ENCODE measurements at regions not wholly inside any gene's neighbourhood (a gene's known extent, or its start where the extent isn't known, plus 50 kb on each side); places are given as distances from the start of the nearest gene placed in this dataset.

DNA sequence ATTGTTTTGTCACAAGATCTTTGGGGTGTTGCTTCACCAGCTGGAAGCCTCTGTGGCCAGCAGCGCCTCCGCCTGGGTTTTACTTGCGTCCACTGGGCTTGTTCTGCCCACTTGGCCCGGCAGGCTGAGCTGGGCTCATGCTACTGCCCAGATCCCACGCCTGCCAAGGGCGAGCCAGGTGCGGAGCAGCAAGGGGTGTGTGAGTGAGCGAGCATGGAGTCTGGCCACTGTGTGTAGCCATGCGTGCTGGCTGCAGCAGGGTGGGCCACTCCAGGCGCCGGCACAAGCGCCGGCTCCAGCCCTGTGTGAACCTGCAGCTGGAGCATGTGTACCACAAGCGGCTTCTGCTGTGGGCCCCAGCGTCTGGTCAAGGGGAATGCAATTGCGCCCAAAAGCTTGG lies 416.5 kb upstream of the RGMA start:
- Histone ChIP-seq H4K20me1 (replicated peaks in 1 of 2; ENCODE audit: control insufficient read depth in 1 of 2, insufficient read depth in 2 of 2, low read length in 2 of 2) (no peaks in the 10 kb centered on the region), H2BK120ac (replicated peaks; ENCODE audit: low read depth, low read length) (no peak overlapping the region), H2BK20ac (ENCODE audit: low read length) (no peak overlapping the region), H3K18ac (ENCODE audit: extremely low read depth, low read length) (no peak overlapping the region), H2BK15ac (ENCODE audit: low read length) (no peak overlapping the region), H4K8ac (ENCODE audit: extremely low read depth, insufficient read depth, low read length) (peak overlapping the region; percentile 69), H3K79me1 (ENCODE audit: low read depth, low read length) (no peaks in the 10 kb centered on the region), H3K27ac (ENCODE audit: low read depth, low read length) (no peak overlapping the region), H2BK5ac (ENCODE audit: low read depth, low read length) (peak overlapping the region; percentile 66; the same call in 1 of the 2 replicates), H3K56ac (replicated peaks; ENCODE audit: insufficient read length, low read depth, low read length) (no peak overlapping the region), H3K27me3 (replicated peaks in 1 of 4; ENCODE audit: control insufficient read depth in 3 of 4, extremely low read depth in 1 of 4, insufficient read depth in 3 of 4, low read length in 3 of 4) (no peaks in the 10 kb centered on the region), H3K4ac (replicated peaks; ENCODE audit: insufficient read length, low read depth, low read length) (no peak overlapping the region), H3K79me2 (ENCODE audit: control insufficient read depth in 1 of 2, insufficient read depth in 2 of 2, low read length in 2 of 2) (no peaks in the 10 kb centered on the region), H3K4me1 (replicated peaks in 1 of 4; ENCODE audit: control insufficient read depth in 3 of 4, insufficient read depth in 4 of 4, low read length in 3 of 4) (no peaks in the 10 kb centered on the region; a peak in 1 of 7 replicates), H2AFZ (ENCODE audit: low read length) (no peak overlapping the region), H3K23ac (ENCODE audit: insufficient read length) (no peak overlapping the region), H3K9ac (replicated peaks in 1 of 4; ENCODE audit: extremely low read depth in 1 of 4, low read depth in 3 of 4, low read length in 3 of 4) (no peak overlapping the region), H3K23me2 (ENCODE audit: low read depth, low read length) (no peaks in the 10 kb centered on the region), H3K36me3 (ENCODE audit: control insufficient read depth in 2 of 4, insufficient read depth in 4 of 4, low read length in 3 of 4) (no peaks in the 10 kb centered on the region), H2BK12ac (ENCODE audit: low read depth, low read length) (no peak overlapping the region), H2AK5ac (ENCODE audit: low read depth, low read length) (no peak overlapping the region), H3K14ac (ENCODE audit: insufficient read length) (no peak overlapping the region), H4K91ac (replicated peaks; ENCODE audit: insufficient read length, low read length) (no peak overlapping the region), H4K5ac (ENCODE audit: insufficient read length, low read depth, low read length) (no peak overlapping the region), H3K4me2 (ENCODE audit: insufficient read depth in 1 of 2, low read depth in 2 of 2, low read length in 2 of 2) (no peak overlapping the region), H3K9me3 (ENCODE audit: insufficient read depth in 2 of 2, low read depth in 1 of 2, low read length in 1 of 2) (no peaks in the 10 kb centered on the region), H3K4me3 (ENCODE audit: extremely low read depth in 1 of 4, insufficient read depth in 2 of 4, low read depth in 3 of 4, low read length in 4 of 4) (no peak overlapping the region)
- TF ChIP-seq YY1 (IDR thresholded peaks at IDR 0.05; ENCODE audit: low read depth, low read length): no peak
- TF ChIP-seq RAD21 (IDR thresholded peaks at IDR 0.05 in 1 of 2, conservative IDR thresholded peaks at IDR 0.05 in 1 of 2; ENCODE audit: low read depth in 2 of 2, low read length in 2 of 2): peak; percentile 5 to 18; a peak in 2 of 4 replicates
- 98% methylated on average over 16 of the region's 16 CpGs; no CpG with 5 or more reads in 1 of the 2 experiments for WGBS, 2 experiments (ENCODE audit: extremely low coverage in 1 of 2, insufficient coverage in 1 of 2, insufficient read length in 1 of 2, insufficient replicate concordance in 2 of 2, low coverage in 1 of 2, low lambda C conversion rate in 2 of 2, missing lambda C conversion rate in 1 of 2)
- no peak for DNase-seq (ENCODE audit: low read depth in 1 of 2, low spot score in 2 of 2)
- ChIA-PET CTCF (ENCODE audit: partially characterized antibody) (interaction anchor here (0.8 to 1.4 kb wide), 3 partner anchors 74 to 475 kb away, joined by 3 to 4 read pairs (median 3); no protein-coding TSS in a partner anchor), POLR2A (ENCODE audit: partially characterized antibody) (interaction anchor here (0.9 kb wide), 1 partner anchor 10 kb away, joined by 3 read pairs; no protein-coding TSS in a partner anchor)
- no peak for FAIRE-seq

Measured in H1 (cell line).